DMS53 treated with DMSO at 0.1 percent for 48 hours (cell line): ENCODE measurements at regions not wholly inside any gene's neighbourhood (a gene's known extent, or its start where the extent isn't known, plus 50 kb on each side); places are given as distances from the start of the nearest gene placed in this dataset.

ENCODE experiments used
- DNase-seq: peaks from one replicate; lab custom pipeline; 2025; ENCODE audit not compliant: unreplicated experiment; lab: John Stamatoyannopoulos, UW

GRCh38 chr13:74683411-74683810 is 549.2 kb upstream of the KLF12 start:
- no peak for DNase-seq

GRCh38 chr13:74682746-74683145 is 548.5 kb upstream of the KLF12 start:
- DNase-seq, result no peak

DNA sequence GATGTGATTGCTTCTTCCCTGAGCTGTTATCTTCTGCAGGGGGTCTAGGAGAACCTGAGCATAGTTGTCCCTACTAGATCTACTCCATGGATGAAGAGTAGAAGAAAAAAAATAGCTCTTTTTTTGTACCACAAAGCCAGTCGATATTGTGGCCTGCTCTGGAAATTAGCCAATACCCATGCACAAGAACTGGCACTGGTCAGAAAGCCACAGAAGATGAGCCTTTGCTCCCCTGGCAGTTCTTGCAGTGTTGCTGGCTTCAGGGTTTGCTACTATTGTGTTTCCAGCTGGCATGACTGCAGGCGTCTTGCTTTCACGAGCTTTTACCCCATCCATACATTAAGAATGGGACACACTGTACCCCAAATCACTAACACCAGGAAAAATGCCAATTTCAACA is 547.7 kb upstream of the KLF12 start:
- DNase-seq, result no peak

GRCh38 chr13:74678308-74678965 is 544.2 kb upstream of the KLF12 start:
- no peak for DNase-seq

DNA sequence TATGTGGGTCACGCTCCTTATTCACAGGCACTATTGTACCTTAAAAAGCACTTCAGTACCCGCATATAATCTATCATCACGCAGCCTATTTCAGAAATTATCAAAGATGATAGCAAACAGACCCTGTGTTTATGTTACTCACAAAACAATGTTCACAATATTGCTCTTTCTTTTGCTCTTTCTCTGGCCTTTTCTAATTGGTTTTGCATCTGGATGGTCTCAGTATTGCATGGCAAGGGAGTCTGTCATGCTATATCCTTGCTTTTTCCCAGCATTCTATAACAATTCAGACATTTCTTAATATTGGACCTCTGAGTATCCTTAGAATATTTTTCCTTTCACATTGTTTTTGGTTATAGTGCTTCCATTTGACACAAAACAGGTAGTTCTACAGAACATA is 541.8 kb upstream of the KLF12 start:
- no peak for DNase-seq

GRCh38 chr13:74675182-74675581 is 541.0 kb upstream of the KLF12 start:
- no peak for DNase-seq

DNA sequence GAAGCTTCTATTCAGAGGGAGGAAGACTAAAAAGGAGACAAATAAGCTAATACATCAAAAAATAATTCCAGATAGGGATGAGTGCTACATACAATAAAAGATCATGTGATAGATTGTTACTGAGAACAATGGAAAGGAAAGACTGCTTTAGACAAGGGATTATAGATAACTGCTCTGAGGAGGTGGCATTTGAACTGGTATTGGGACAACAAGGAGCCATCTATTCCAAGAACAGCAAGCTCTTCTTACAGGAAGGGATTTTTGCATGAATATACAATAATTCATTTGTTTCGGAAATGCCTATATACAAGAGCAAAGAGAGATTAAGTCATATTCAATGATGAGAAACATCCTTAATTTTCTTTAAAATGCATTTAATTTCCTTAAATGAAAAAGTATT is 540.5 kb upstream of the KLF12 start:
- DNase-seq, result no peak

DNA sequence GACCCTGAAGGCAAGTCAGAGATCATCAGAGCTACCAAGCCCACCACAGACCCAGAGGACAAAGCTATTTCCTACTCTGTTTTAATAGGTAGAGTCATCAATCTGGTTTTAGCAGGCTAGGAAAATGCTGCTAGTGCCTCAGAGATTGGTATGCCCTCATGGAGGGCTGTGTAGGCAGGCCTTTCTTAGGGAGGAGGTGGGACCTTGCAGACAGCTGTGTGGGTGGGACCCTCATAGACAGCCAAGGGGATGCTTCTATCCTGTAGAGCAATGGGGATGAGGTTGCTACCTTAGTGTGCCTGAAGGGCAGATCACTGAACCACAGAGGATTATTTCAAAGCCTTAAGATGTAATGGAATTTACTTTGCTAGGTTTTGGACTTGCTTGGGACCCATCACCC is 534.9 kb upstream of the KLF12 start:
- DNase-seq, result no peak

- DNase-seq, result no peak
Measured at GRCh38 chr13:74667656-74668203, 533.5 kb upstream of the KLF12 start.

DNA sequence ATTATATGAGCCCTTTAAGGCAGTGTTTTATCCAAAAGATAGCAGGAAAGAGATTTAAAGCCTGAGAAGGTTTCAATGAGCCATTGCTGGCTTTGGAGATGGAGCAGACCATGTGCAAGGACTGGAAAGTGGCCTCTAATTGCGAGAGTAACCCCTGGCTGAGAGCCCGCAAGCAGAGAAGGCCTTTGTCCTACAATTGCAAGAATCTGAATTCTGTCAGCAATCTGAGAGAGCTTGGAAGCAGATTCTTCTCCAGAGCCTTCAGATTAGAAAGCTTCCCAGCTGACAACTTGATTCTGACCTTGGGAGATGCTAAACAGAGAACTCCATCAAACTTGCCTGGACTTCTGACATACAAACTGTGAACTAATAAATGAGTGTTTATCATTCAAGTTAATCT is 528.7 kb upstream of the KLF12 start:
- DNase-seq, result no peak

- no peak for DNase-seq
Measured at GRCh38 chr13:74661851-74662250, 527.6 kb upstream of the KLF12 start.

- no peak for DNase-seq
Measured at GRCh38 chr13:74657765-74658164, 523.6 kb upstream of the KLF12 start.

DNA sequence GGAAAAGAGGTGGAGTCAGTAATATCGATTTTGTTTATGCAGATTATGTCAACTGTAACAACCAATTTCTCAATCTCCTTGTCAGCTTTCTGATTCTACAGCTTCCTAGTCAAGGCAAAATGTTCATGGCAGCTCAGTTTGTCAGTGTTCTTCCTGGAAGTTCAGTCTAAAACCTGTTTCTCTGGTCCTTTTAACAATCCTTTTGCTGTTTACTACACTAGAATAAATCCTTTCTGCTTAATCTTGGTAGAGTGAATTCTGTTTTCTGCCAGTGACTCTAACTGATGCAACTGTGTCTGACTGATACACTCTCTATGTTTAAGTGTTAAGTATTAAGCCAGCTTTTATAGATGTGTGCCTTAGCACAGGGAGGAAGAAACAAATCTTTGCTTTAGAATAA is 516.9 kb upstream of the KLF12 start:
- no peak for DNase-seq

DNA sequence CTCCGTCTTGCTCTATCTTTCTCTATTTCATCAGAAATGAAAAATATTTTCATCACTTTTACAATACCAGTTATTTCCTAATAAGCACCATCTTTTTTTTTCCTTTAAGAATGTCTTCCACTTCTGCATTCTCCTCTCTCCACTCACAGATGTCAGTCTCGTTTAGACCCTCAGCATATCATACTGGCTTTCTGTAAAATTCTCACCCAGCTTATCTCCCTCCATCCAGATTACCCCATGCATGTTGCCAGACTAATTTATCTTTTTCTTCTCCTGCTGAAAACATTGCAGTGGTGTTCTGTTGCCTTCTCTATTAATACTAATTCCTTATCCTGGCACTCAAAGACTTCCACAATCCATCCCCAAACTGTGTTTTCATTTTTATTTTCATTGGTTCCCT is 513.8 kb upstream of the KLF12 start:
- DNase-seq, result no peak

GRCh38 chr13:74647211-74647610 is 513.0 kb upstream of the KLF12 start:
- DNase-seq, result no peak

GRCh38 chr13:74646091-74646490 is 511.9 kb upstream of the KLF12 start:
- no peak for DNase-seq

- DNase-seq, result no peak
Measured at GRCh38 chr13:74645586-74645985, 511.4 kb upstream of the KLF12 start.

DNA sequence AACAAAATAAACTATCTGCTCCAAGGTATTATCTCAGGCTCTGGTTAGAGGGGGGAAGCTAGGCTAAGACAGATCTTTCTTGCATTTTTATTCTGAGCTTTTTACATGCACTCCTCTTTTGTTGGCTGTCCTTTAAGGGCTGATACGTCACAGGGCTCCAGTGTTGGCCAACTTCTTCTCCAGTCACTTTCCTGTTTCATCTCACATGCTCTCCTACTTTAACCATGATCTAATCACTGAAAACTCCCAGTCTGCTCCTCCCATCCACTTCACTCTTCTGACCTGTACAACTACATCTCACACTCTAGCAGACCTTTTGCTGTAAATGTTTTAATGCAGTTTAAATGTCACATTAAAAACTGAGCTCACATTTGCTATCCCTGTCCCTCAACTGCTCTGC is 510.0 kb upstream of the KLF12 start:
- DNase-seq, result no peak

- no peak for DNase-seq
Measured at GRCh38 chr13:74641586-74641985, 507.4 kb upstream of the KLF12 start.

- no peak for DNase-seq
Measured at GRCh38 chr13:74633734-74634133, 499.5 kb upstream of the KLF12 start.

GRCh38 chr13:74629985-74630384 is 495.8 kb upstream of the KLF12 start:
- DNase-seq, result no peak

DNA sequence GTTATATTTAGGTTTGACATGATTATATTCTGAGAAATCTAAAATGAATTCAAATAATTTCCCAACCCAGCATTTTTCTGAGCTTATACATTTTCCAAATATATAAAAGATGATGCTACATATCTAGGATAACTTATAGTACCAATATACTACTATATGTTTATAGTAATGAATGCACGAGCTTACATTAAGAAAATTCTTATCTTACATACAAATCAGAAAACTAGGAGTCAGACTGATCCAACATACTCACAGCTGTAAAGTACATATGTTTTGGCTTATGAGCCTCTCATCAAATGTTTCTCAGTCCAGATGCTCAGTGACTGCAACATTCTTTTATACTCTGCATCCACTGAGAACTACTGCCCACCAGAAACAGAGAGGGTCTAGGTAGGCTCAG is 491.3 kb upstream of the KLF12 start:
- no peak for DNase-seq

DNA sequence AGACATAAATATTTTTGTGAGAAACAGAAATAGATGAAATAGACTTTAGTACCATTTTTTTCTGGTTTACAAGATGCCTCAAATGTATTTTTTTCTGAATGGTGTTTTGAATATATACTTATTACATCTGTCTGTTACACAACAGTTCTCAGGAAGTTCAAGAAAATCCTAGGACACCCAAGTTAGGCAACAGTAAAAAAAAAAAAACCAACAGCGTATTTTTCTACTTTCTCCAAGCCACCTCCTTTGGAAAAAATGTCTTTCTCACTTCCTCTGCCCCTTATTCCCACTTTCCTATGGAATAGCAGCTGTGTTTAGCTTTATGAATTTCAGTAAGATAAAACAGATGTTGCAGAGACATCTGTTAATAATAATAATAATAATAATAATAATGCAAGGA is 489.6 kb upstream of the KLF12 start:
- no peak for DNase-seq
